Trophoblast cell (in vitro differentiated cells and primary cell): ENCODE measurements at regions not wholly inside any gene's neighbourhood (a gene's known extent, or its start where the extent isn't known, plus 50 kb on each side); places are given as distances from the start of the nearest gene placed in this dataset.

Experiments
- DNase-seq, 2 donors: peaks; one replicate each; pipeline ENCODE4 v3.0.0-alpha.2; 2016
- H2AFZ ChIP-seq: 2 replicates; pipeline ENCODE4 v1.6.1; 2013; ENCODE audit warnings: low read length, moderate library complexity, mild to moderate bottlenecking; ENCODE audit not compliant: insufficient read depth, poor library complexity
- H2AK5ac ChIP-seq: 2 replicates; pipeline ENCODE4 v1.6.1; 2013; ENCODE audit warnings: mild to moderate bottlenecking, low read length
- H2BK120ac ChIP-seq: 2 replicates; pipeline ENCODE4 v1.6.1; 2013; ENCODE audit warnings: low read length, mild to moderate bottlenecking, moderate library complexity; ENCODE audit not compliant: insufficient read depth, poor library complexity
- H2BK12ac ChIP-seq: 2 replicates; pipeline ENCODE4 v1.6.1; 2013; ENCODE audit warnings: mild to moderate bottlenecking, low read length, moderate library complexity
- H2BK5ac ChIP-seq: 2 replicates; pipeline ENCODE4 v1.6.1; 2013; ENCODE audit warnings: low read length, low read depth, moderate library complexity, mild to moderate bottlenecking; ENCODE audit not compliant: poor library complexity
- H3K14ac ChIP-seq: 2 replicates; pipeline ENCODE4 v1.6.1; 2013; ENCODE audit warnings: mild to moderate bottlenecking, low read length
- H3K18ac ChIP-seq: 2 replicates; pipeline ENCODE4 v1.6.1; 2013; ENCODE audit warnings: mild to moderate bottlenecking, low read length
- H3K23ac ChIP-seq: 2 replicates; pipeline ENCODE4 v1.6.1; 2013; ENCODE audit warnings: low read length
- H3K27ac ChIP-seq: 2 replicates; pipeline ENCODE4 v1.5.1; 2013; ENCODE audit warnings: low read depth, mild to moderate bottlenecking, inconsistent platforms, low read length, moderate library complexity
- H3K27me3 ChIP-seq: 2 replicates; pipeline ENCODE4 v1.6.1; 2013; ENCODE audit warnings: inconsistent platforms, mild to moderate bottlenecking, low read length, moderate library complexity; ENCODE audit not compliant: insufficient read depth
- H3K36me3 ChIP-seq, 2 experiments: 1 replicate in 1 of 2; 2 replicates in 1 of 2; pipeline ENCODE4 v1.6.1; 2013; ENCODE audit warnings: low read length in 2 of 2, mild to moderate bottlenecking in 2 of 2, moderate library complexity in 1 of 2; ENCODE audit not compliant: insufficient read depth in 2 of 2, control insufficient read depth in 1 of 2
- H3K4ac ChIP-seq: 2 replicates; pipeline ENCODE4 v1.6.1; 2013; ENCODE audit warnings: low read depth, mild to moderate bottlenecking, low read length, moderate library complexity
- H3K4me1 ChIP-seq, 2 experiments: 1 replicate in 1 of 2; 2 replicates in 1 of 2; pipeline ENCODE4 v1.6.1; 2013; ENCODE audit warnings: low read length in 2 of 2, mild to moderate bottlenecking in 2 of 2, moderate library complexity in 1 of 2; ENCODE audit not compliant: insufficient read depth in 2 of 2, control insufficient read depth in 1 of 2
- H3K4me2 ChIP-seq: 2 replicates; pipeline ENCODE4 v1.6.1; 2013; ENCODE audit warnings: inconsistent platforms, mild to moderate bottlenecking, low read length, moderate library complexity
- H3K4me3 ChIP-seq: 2 replicates; pipeline ENCODE4 v1.5.1; 2013; ENCODE audit warnings: mild to moderate bottlenecking, low read depth, low read length, inconsistent platforms
- H3K79me1 ChIP-seq: one replicate; pipeline ENCODE4 v1.6.1; 2013; ENCODE audit warnings: low read length
- H3K79me2 ChIP-seq: 2 replicates; pipeline ENCODE4 v1.6.1; 2013; ENCODE audit warnings: low read length, mild to moderate bottlenecking; ENCODE audit not compliant: control insufficient read depth, insufficient read depth, poor library complexity
- H3K9ac ChIP-seq: 2 replicates; pipeline ENCODE4 v1.6.1; 2013; ENCODE audit warnings: mild to moderate bottlenecking, low read length
- H3K9me3 ChIP-seq: 2 replicates; pipeline ENCODE4 v1.6.1; 2013; ENCODE audit warnings: low read depth, mild to moderate bottlenecking, control low read depth, inconsistent platforms, low read length; ENCODE audit not compliant: insufficient read depth
- H4K12ac ChIP-seq: 2 replicates; pipeline ENCODE4 v1.6.1; 2013; ENCODE audit warnings: low read depth, mild to moderate bottlenecking, low read length, moderate library complexity
- H4K8ac ChIP-seq: 2 replicates; pipeline ENCODE4 v1.6.1; 2013; ENCODE audit warnings: low read depth, mild to moderate bottlenecking, low read length, moderate library complexity
- H4K91ac ChIP-seq: one replicate; pipeline ENCODE4 v1.6.1; 2013; ENCODE audit warnings: low read depth, mild to moderate bottlenecking, low read length, moderate library complexity
- WGBS: extraction: QIAGEN DNeasy Blood & Tissue Kit; methylation state at CpG from one replicate; pipeline ENCODE4 v1.1.7; 2013; ENCODE audit warnings: missing lambda C conversion rate; ENCODE audit not compliant: insufficient read length, insufficient coverage; ENCODE audit errors: extremely low coverage; 5-methylcytosine and 5-hydroxymethylcytosine counted together

DNA sequence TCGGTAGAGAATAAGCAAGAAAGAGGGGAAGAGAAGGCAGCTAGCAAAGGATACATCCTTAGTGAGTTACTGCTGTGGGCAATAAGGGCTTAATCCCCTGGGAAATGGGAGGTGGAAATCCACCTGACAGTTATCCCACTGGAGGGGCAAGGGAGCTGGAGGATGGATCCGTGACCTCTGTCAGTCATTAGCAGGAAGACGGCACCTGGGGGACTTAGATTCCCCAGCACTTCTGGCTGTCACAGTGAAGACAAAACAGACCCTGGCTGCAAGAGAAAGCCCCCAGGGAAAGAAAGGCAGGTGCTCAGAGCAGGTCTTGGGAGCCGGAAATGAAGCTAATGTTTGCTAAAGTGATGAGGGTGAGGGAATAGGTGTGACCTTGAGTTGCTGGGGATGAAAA is 70.4 kb upstream of the MRI1 start:
- H4K8ac ChIP-seq = no peak overlapping the region
- H4K12ac ChIP-seq = no peak overlapping the region
- H3K23ac ChIP-seq = no peak overlapping the region
- no peak overlapping the region for H2BK120ac ChIP-seq
- no peak overlapping the region for H2BK12ac ChIP-seq
- H3K4me1 ChIP-seq = no peaks in the 10 kb centered on the region
- no peak overlapping the region for H3K9ac ChIP-seq
- no peak overlapping the region for H2BK5ac ChIP-seq
- no peaks in the 10 kb centered on the region for H3K36me3 ChIP-seq
- no peak overlapping the region for H3K4me3 ChIP-seq
- H3K27ac ChIP-seq = no peak overlapping the region
- no peak for DNase-seq
- H3K4ac ChIP-seq = no peak overlapping the region
- WGBS = no CpG with 5 or more reads among the region's 4 CpGs
- no peak overlapping the region for H3K18ac ChIP-seq
- no peak overlapping the region for H3K4me2 ChIP-seq
- no peak overlapping the region for H2AFZ ChIP-seq
- no peaks in the 10 kb centered on the region for H3K79me2 ChIP-seq
- no peaks in the 10 kb centered on the region for H3K79me1 ChIP-seq
- no peak overlapping the region for H2AK5ac ChIP-seq
- no peaks in the 10 kb centered on the region for H3K9me3 ChIP-seq
- no peaks in the 10 kb centered on the region for H3K27me3 ChIP-seq
- H3K14ac ChIP-seq = no peak overlapping the region
- H4K91ac ChIP-seq = no peak overlapping the region

DNA sequence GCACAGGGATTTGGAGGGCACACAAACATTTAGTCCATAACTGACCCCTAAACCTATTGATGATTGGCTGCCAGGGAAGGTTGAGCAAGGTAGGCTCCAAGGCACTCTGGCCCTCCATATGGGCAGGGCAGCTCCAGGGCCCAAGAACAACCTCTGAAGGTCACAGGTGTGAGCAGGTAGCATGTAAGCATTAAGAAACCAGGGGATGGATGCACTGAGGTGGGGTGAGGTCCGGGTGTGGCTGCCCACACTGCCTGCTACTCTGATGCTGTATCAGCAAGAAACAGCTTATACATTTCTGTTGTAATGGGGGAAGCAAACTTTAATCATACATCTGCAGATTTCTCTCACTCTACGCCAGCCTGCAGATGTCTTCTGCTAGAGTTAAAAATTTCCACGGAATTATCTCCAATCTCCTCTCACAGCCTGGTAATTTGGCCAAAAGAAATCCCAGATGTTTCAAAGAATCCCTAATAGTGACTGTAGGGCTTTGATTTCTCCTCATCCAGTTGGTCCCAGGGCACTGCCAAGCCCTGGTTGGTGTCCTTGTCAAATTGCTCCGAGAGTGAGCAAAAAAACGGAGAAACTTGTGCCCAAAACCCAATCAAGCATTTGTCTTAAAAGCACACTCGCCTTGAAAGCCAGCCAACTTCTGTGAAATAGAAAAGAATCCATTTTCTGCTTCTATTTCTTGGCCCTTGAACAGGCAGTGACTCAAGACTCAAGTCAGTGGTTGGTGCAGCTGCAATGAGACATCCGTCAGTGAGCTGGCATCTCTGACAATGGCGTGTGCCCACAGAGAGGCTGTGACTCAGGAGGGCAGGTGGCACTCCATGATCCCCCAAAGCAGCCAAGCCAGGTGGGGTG is 72.5 kb upstream of the MRI1 start:
- no peaks in the 10 kb centered on the region for H3K79me2 ChIP-seq
- H2BK120ac ChIP-seq = no peak overlapping the region
- no peak overlapping the region for H3K27ac ChIP-seq
- no peak overlapping the region for H4K8ac ChIP-seq
- no peak overlapping the region for H3K4ac ChIP-seq
- H3K79me1 ChIP-seq = no peaks in the 10 kb centered on the region
- no peaks in the 10 kb centered on the region for H3K4me1 ChIP-seq
- H3K14ac ChIP-seq = no peak overlapping the region
- H3K36me3 ChIP-seq = no peaks in the 10 kb centered on the region
- H4K12ac ChIP-seq = no peak overlapping the region
- no CpG with 5 or more reads among the region's 8 CpGs for WGBS
- no peak overlapping the region for H2BK12ac ChIP-seq
- H3K4me3 ChIP-seq = no peak overlapping the region
- no peaks in the 10 kb centered on the region for H3K9me3 ChIP-seq
- H3K4me2 ChIP-seq = no peak overlapping the region
- no peak overlapping the region for H3K23ac ChIP-seq
- no peaks in the 10 kb centered on the region for H3K27me3 ChIP-seq
- no peak overlapping the region for H2BK5ac ChIP-seq
- DNase-seq = no peak
- H2AFZ ChIP-seq = no peak overlapping the region
- no peak overlapping the region for H3K9ac ChIP-seq
- no peak overlapping the region for H2AK5ac ChIP-seq
- H4K91ac ChIP-seq = no peak overlapping the region
- no peak overlapping the region for H3K18ac ChIP-seq

DNA sequence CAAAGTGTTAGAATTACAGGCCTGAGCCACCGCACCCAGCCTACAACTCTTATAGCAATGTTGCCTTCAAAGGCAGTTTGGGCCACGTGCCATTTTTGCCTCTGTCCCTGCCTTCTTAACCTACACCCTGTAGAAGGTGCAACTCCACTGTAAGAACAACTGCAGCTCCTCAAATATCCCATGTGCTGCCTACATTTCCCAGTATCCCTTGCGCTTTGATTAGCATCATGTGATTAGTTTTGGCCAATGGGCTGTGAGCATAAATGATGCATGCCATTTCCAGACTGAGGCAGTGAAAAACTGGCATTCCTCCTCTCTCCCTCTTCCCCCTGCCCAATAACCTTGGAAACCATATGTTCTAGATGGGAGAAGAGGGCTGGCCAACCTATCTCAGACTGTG is 75.2 kb upstream of the MRI1 start:
- Histone ChIP-seq H3K18ac (no peak overlapping the region), H2BK5ac (no peak overlapping the region), H2AFZ (no peak overlapping the region), H3K9ac (no peak overlapping the region), H3K79me1 (no peaks in the 10 kb centered on the region), H3K14ac (no peak overlapping the region), H3K79me2 (no peaks in the 10 kb centered on the region), H2BK120ac (no peak overlapping the region), H3K27me3 (no peaks in the 10 kb centered on the region), H3K9me3 (no peaks in the 10 kb centered on the region), H2AK5ac (no peak overlapping the region), H4K91ac (no peak overlapping the region), H4K8ac (no peak overlapping the region), H3K23ac (no peak overlapping the region), H3K27ac (no peak overlapping the region), H3K4me3 (no peak overlapping the region), H2BK12ac (no peak overlapping the region), H3K4ac (no peak overlapping the region), H4K12ac (no peak overlapping the region), H3K36me3 (no peaks in the 10 kb centered on the region), H3K4me1 (no peaks in the 10 kb centered on the region), H3K4me2 (no peak overlapping the region)
- no peak for DNase-seq
- WGBS = no CpG with 5 or more reads among the region's 3 CpGs

DNA sequence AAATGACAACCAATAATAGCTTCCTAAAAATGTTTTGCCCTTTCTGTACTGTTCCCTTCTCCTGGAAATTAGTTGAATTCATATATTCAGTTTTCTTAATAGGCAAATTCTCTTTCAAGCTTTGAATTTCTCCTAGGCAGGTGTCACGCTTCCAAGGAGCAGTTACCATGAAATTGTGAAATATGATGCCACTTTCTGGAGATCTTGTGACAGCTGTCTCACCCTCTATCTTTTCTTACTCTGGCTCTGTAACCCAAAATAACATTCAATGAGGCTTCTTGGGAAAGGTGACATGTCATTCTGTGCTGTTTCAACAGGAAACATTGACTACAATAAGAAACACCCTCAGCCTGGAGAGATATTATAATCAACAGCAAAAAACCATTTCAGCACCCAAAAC is 80.3 kb upstream of the MRI1 start:
- no CpG with 5 or more reads among the region's 1 CpG for WGBS
- no peaks in the 10 kb centered on the region for H3K27me3 ChIP-seq
- DNase-seq = no peak
- H2BK5ac ChIP-seq = no peak overlapping the region
- no peaks in the 10 kb centered on the region for H3K79me2 ChIP-seq
- H3K79me1 ChIP-seq = no peaks in the 10 kb centered on the region
- no peaks in the 10 kb centered on the region for H3K4me1 ChIP-seq
- H3K23ac ChIP-seq = no peak overlapping the region
- no peak overlapping the region for H2BK12ac ChIP-seq
- no peak overlapping the region for H3K9ac ChIP-seq
- no peak overlapping the region for H2BK120ac ChIP-seq
- H4K8ac ChIP-seq = no peak overlapping the region
- no peak overlapping the region for H3K18ac ChIP-seq
- H3K14ac ChIP-seq = no peak overlapping the region
- no peak overlapping the region for H3K27ac ChIP-seq
- peaks cover 7% of the 10 kb centered on the region for H3K9me3 ChIP-seq
- H3K4ac ChIP-seq = no peak overlapping the region
- H3K4me3 ChIP-seq = no peak overlapping the region
- no peak overlapping the region for H4K12ac ChIP-seq
- no peaks in the 10 kb centered on the region for H3K36me3 ChIP-seq
- no peak overlapping the region for H4K91ac ChIP-seq
- no peak overlapping the region for H2AK5ac ChIP-seq
- no peak overlapping the region for H3K4me2 ChIP-seq
- H2AFZ ChIP-seq = no peak overlapping the region
